Smooth muscle cell (in vitro differentiated cells): ENCODE measurements at regions not wholly inside any gene's neighbourhood (a gene's known extent, or its start where the extent isn't known, plus 50 kb on each side); places are given as distances from the start of the nearest gene placed in this dataset.

ENCODE experiments used
- DNase-seq: peaks from one replicate; lab custom pipeline; 2025; ENCODE audit not compliant: unreplicated experiment; lab: John Stamatoyannopoulos, UW
- H2AFZ ChIP-seq: fragments of 200-600 bp; sonication (generic); 2 replicates; pipeline ENCODE4 v1.6.0; 2016; ENCODE audit warnings: antibody characterized with exemption, low read depth, mild to moderate bottlenecking
- H3F3A ChIP-seq: fragments of 200-600 bp; sonication (generic); 2 replicates; pipeline ENCODE4 v1.6.0; 2017; ENCODE audit warnings: antibody characterized with exemption, low read depth
- H3K27ac ChIP-seq: fragments of 200-600 bp; sonication (generic); 2 replicates; pipeline ENCODE4 v1.5.1; 2016; ENCODE audit warnings: low read depth, mild to moderate bottlenecking
- H3K27me3 ChIP-seq: fragments of 200-600 bp; sonication (generic); 2 replicates; pipeline ENCODE4 v1.6.1; 2016; ENCODE audit warnings: low read depth, mild to moderate bottlenecking
- H3K36me3 ChIP-seq: fragments of 200-600 bp; sonication (generic); 2 replicates; pipeline ENCODE4 v1.5.1; 2016; ENCODE audit warnings: low read depth
- H3K4me1 ChIP-seq: fragments of 200-600 bp; sonication (generic); 2 replicates; pipeline ENCODE4 v1.5.1; 2016; ENCODE audit warnings: low read depth
- H3K4me2 ChIP-seq: fragments of 200-600 bp; sonication (generic); 2 replicates; pipeline ENCODE4 v1.6.0; 2016; ENCODE audit warnings: mild to moderate bottlenecking
- H3K4me3 ChIP-seq: fragments of 200-600 bp; sonication (generic); 2 replicates; pipeline ENCODE4 v1.5.1; 2016; ENCODE audit warnings: mild to moderate bottlenecking
- H3K79me2 ChIP-seq: fragments of 200-600 bp; sonication (generic); 2 replicates; pipeline ENCODE4 v1.6.0; 2016; ENCODE audit warnings: low read depth, mild to moderate bottlenecking
- H3K9ac ChIP-seq: fragments of 200-600 bp; sonication (generic); 2 replicates; pipeline ENCODE4 v1.6.0; 2016; ENCODE audit warnings: low read depth
- H3K9me3 ChIP-seq: fragments of 200-600 bp; sonication (generic); replicated peaks from 2 replicates; pipeline ENCODE4 v1.5.1; 2016; ENCODE audit warnings: low read depth
- H4K20me1 ChIP-seq: fragments of 200-600 bp; sonication (generic); 2 replicates; pipeline ENCODE4 v1.6.0; 2016; ENCODE audit warnings: low read depth
- CTCF ChIP-seq: fragments of 200-600 bp; sonication (generic); IDR thresholded peaks from 2 replicates; pipeline ENCODE4 v1.5.1; 2017; ENCODE audit warnings: borderline replicate concordance, mild to moderate bottlenecking, antibody characterized with exemption; ENCODE audit not compliant: insufficient read depth, poor library complexity, severe bottlenecking
- WGBS: methylation state at CpG from one replicate; pipeline ENCODE4 v1.1.7; 2016; ENCODE audit warnings: low lambda C conversion rate; 5-methylcytosine and 5-hydroxymethylcytosine counted together

GRCh38 chr11:98069861-98070260 is 950.9 kb upstream of the CNTN5 start:
- no peak for DNase-seq
- WGBS = 92% methylated on average over 13 of the region's 13 CpGs
- TF ChIP-seq CTCF = no peak
- no peak overlapping the region for H3K4me2 ChIP-seq
- H3K36me3 ChIP-seq = no peaks in the 10 kb centered on the region
- no peak overlapping the region for H2AFZ ChIP-seq
- H3F3A ChIP-seq = no peaks in the 10 kb centered on the region
- no peaks in the 10 kb centered on the region for H3K27me3 ChIP-seq
- no peaks in the 10 kb centered on the region for H3K79me2 ChIP-seq
- no peak overlapping the region for H3K27ac ChIP-seq
- H3K4me3 ChIP-seq = no peak overlapping the region
- no peaks in the 10 kb centered on the region for H4K20me1 ChIP-seq
- no peaks in the 10 kb centered on the region for H3K9me3 ChIP-seq
- no peaks in the 10 kb centered on the region for H3K4me1 ChIP-seq
- no peak overlapping the region for H3K9ac ChIP-seq

- Histone ChIP-seq H3K79me2 (no peaks in the 10 kb centered on the region), H3K27ac (no peak overlapping the region), H3K4me3 (no peak overlapping the region), H3K9me3 (no peaks in the 10 kb centered on the region), H2AFZ (peak overlapping the region; percentile 11), H3K4me1 (no peaks in the 10 kb centered on the region), H3K9ac (no peak overlapping the region), H3K4me2 (no peak overlapping the region), H3K36me3 (no peaks in the 10 kb centered on the region), H3F3A (no peaks in the 10 kb centered on the region), H4K20me1 (no peaks in the 10 kb centered on the region), H3K27me3 (no peaks in the 10 kb centered on the region)
- TF ChIP-seq CTCF = no peak
- WGBS = 89% methylated on average over 3 of the region's 3 CpGs
- no peak for DNase-seq
These were observed 929.8 kb upstream of the CNTN5 start for GRCh38 chr11:98090861-98091505.

- DNase-seq = no peak
- H3K79me2 ChIP-seq = no peaks in the 10 kb centered on the region
- H3F3A ChIP-seq = no peaks in the 10 kb centered on the region
- no peaks in the 10 kb centered on the region for H3K9me3 ChIP-seq
- H3K4me1 ChIP-seq = no peaks in the 10 kb centered on the region
- no peak overlapping the region for H3K4me3 ChIP-seq
- no peak overlapping the region for H3K4me2 ChIP-seq
- H4K20me1 ChIP-seq = no peaks in the 10 kb centered on the region
- no peaks in the 10 kb centered on the region for H3K36me3 ChIP-seq
- no peak for TF ChIP-seq CTCF
- H3K27me3 ChIP-seq = no peaks in the 10 kb centered on the region
- no peak overlapping the region for H2AFZ ChIP-seq
- 66% methylated on average over 1 of the region's 1 CpG for WGBS
- H3K27ac ChIP-seq = no peak overlapping the region
- no peak overlapping the region for H3K9ac ChIP-seq
These were observed 921.4 kb upstream of the CNTN5 start for GRCh38 chr11:98099371-98099770.

- TF ChIP-seq CTCF = no peak
- Histone ChIP-seq H3F3A (no peaks in the 10 kb centered on the region), H3K4me1 (no peaks in the 10 kb centered on the region), H3K36me3 (no peaks in the 10 kb centered on the region), H3K9ac (no peak overlapping the region), H2AFZ (no peak overlapping the region), H3K4me3 (no peak overlapping the region), H3K27me3 (no peaks in the 10 kb centered on the region), H3K9me3 (no peaks in the 10 kb centered on the region), H3K4me2 (no peak overlapping the region), H3K27ac (no peak overlapping the region), H3K79me2 (no peaks in the 10 kb centered on the region), H4K20me1 (no peaks in the 10 kb centered on the region)
- WGBS = 78% methylated on average over 2 of the region's 2 CpGs
- no peak for DNase-seq
These were observed 920.1 kb upstream of the CNTN5 start for GRCh38 chr11:98100689-98101088.
